ENCODE measurements at regions not wholly inside any gene's neighbourhood (a gene's known extent, or its start where the extent isn't known, plus 50 kb on each side); places are given as distances from the start of the nearest gene placed in this dataset.

- no peak for DNase-seq (ENCODE audit: low spot score)
- Mint-ChIP-seq H3K4me3 (no peak overlapping the region), H3K4me1 (ENCODE audit: low read depth) (no peaks in the 10 kb centered on the region), H3K27me3 (ENCODE audit: insufficient read depth) (no peaks in the 10 kb centered on the region), H3K27ac (no peak overlapping the region), H3K9me3 (no peaks in the 10 kb centered on the region), H3K36me3 (ENCODE audit: low read depth) (no peaks in the 10 kb centered on the region)
- intact Hi-C loops (cut with micrococcal nuclease), result no loop called here
Observed at GRCh38 chr12:65608319-65608916, 215.9 kb upstream of the HMGA2 start.

GRCh38 chr12:65609359-65609771 is 214.9 kb upstream of the HMGA2 start:
- Mint-ChIP-seq H3K27me3 (ENCODE audit: insufficient read depth) (no peaks in the 10 kb centered on the region), H3K4me1 (ENCODE audit: low read depth) (no peaks in the 10 kb centered on the region), H3K27ac (no peak overlapping the region), H3K4me3 (no peak overlapping the region), H3K36me3 (ENCODE audit: low read depth) (no peaks in the 10 kb centered on the region), H3K9me3 (no peaks in the 10 kb centered on the region)
- intact Hi-C loops (cut with micrococcal nuclease), result no loop called here
- DNase-seq (ENCODE audit: low spot score), result no peak

GRCh38 chr12:65611396-65611795 is 212.9 kb upstream of the HMGA2 start:
- Mint-ChIP-seq H3K4me3 (no peak overlapping the region), H3K36me3 (ENCODE audit: low read depth) (no peaks in the 10 kb centered on the region), H3K9me3 (no peaks in the 10 kb centered on the region), H3K27ac (no peak overlapping the region), H3K4me1 (ENCODE audit: low read depth) (no peaks in the 10 kb centered on the region), H3K27me3 (ENCODE audit: insufficient read depth) (no peaks in the 10 kb centered on the region)
- no peak for DNase-seq (ENCODE audit: low spot score)
- intact Hi-C loops (cut with micrococcal nuclease), result no loop called here

- no peaks in the 10 kb centered on the region for H3K36me3 Mint-ChIP-seq (ENCODE audit: low read depth)
- no peak overlapping the region for H3K27ac Mint-ChIP-seq
- H3K27me3 Mint-ChIP-seq (ENCODE audit: insufficient read depth), result no peaks in the 10 kb centered on the region
- peak overlapping the region; percentile 45 for H3K4me3 Mint-ChIP-seq
- no peaks in the 10 kb centered on the region for H3K4me1 Mint-ChIP-seq (ENCODE audit: low read depth)
- DNase-seq (ENCODE audit: low spot score), result no peak
- intact Hi-C loops (cut with micrococcal nuclease), result no loop called here
- H3K9me3 Mint-ChIP-seq, result no peaks in the 10 kb centered on the region
Observed at GRCh38 chr12:65612440-65612839, 211.8 kb upstream of the HMGA2 start.

- Mint-ChIP-seq H3K4me3 (no peak overlapping the region), H3K9me3 (no peaks in the 10 kb centered on the region), H3K27ac (no peak overlapping the region), H3K27me3 (ENCODE audit: insufficient read depth) (no peaks in the 10 kb centered on the region), H3K4me1 (ENCODE audit: low read depth) (no peaks in the 10 kb centered on the region), H3K36me3 (ENCODE audit: low read depth) (no peaks in the 10 kb centered on the region)
- intact Hi-C loops (cut with micrococcal nuclease), result no loop called here
- DNase-seq (ENCODE audit: low spot score), result no peak
Observed at GRCh38 chr12:65613692-65614091, 210.6 kb upstream of the HMGA2 start.

GRCh38 chr12:65614259-65614889 is 209.9 kb upstream of the HMGA2 start:
- H3K4me1 Mint-ChIP-seq (ENCODE audit: low read depth), result no peaks in the 10 kb centered on the region
- no peaks in the 10 kb centered on the region for H3K9me3 Mint-ChIP-seq
- H3K36me3 Mint-ChIP-seq (ENCODE audit: low read depth), result no peaks in the 10 kb centered on the region
- no peaks in the 10 kb centered on the region for H3K27me3 Mint-ChIP-seq (ENCODE audit: insufficient read depth)
- no peak for DNase-seq (ENCODE audit: low spot score)
- H3K4me3 Mint-ChIP-seq, result no peak overlapping the region
- intact Hi-C loops (cut with micrococcal nuclease), result no loop called here
- H3K27ac Mint-ChIP-seq, result no peak overlapping the region

GRCh38 chr12:65615118-65615517 is 209.2 kb upstream of the HMGA2 start:
- no peaks in the 10 kb centered on the region for H3K36me3 Mint-ChIP-seq (ENCODE audit: low read depth)
- H3K27ac Mint-ChIP-seq, result no peak overlapping the region
- no peaks in the 10 kb centered on the region for H3K27me3 Mint-ChIP-seq (ENCODE audit: insufficient read depth)
- intact Hi-C loops (cut with micrococcal nuclease), result no loop called here
- no peak for DNase-seq (ENCODE audit: low spot score)
- H3K4me3 Mint-ChIP-seq, result no peak overlapping the region
- H3K4me1 Mint-ChIP-seq (ENCODE audit: low read depth), result no peaks in the 10 kb centered on the region
- H3K9me3 Mint-ChIP-seq, result no peaks in the 10 kb centered on the region

- H3K27ac Mint-ChIP-seq, result no peak overlapping the region
- no peaks in the 10 kb centered on the region for H3K27me3 Mint-ChIP-seq (ENCODE audit: insufficient read depth)
- no peaks in the 10 kb centered on the region for H3K9me3 Mint-ChIP-seq
- intact Hi-C loops (cut with micrococcal nuclease), result no loop called here
- H3K4me1 Mint-ChIP-seq (ENCODE audit: low read depth), result no peaks in the 10 kb centered on the region
- H3K4me3 Mint-ChIP-seq, result no peak overlapping the region
- H3K36me3 Mint-ChIP-seq (ENCODE audit: low read depth), result no peaks in the 10 kb centered on the region
- DNase-seq (ENCODE audit: low spot score), result no peak
Observed at GRCh38 chr12:65616022-65616421, 208.3 kb upstream of the HMGA2 start.

- no peaks in the 10 kb centered on the region for H3K9me3 Mint-ChIP-seq
- no peaks in the 10 kb centered on the region for H3K36me3 Mint-ChIP-seq (ENCODE audit: low read depth)
- no peak overlapping the region for H3K27ac Mint-ChIP-seq
- no peaks in the 10 kb centered on the region for H3K27me3 Mint-ChIP-seq (ENCODE audit: insufficient read depth)
- H3K4me1 Mint-ChIP-seq (ENCODE audit: low read depth), result no peaks in the 10 kb centered on the region
- DNase-seq (ENCODE audit: low spot score), result no peak
- H3K4me3 Mint-ChIP-seq, result no peak overlapping the region
- intact Hi-C loops (cut with micrococcal nuclease), result no loop called here
Observed at GRCh38 chr12:65618588-65618987, 205.7 kb upstream of the HMGA2 start.

- Mint-ChIP-seq H3K4me3 (no peak overlapping the region), H3K27ac (no peak overlapping the region), H3K36me3 (ENCODE audit: low read depth) (no peaks in the 10 kb centered on the region), H3K27me3 (ENCODE audit: insufficient read depth) (no peaks in the 10 kb centered on the region), H3K4me1 (ENCODE audit: low read depth) (no peaks in the 10 kb centered on the region), H3K9me3 (no peaks in the 10 kb centered on the region)
- intact Hi-C loops (cut with micrococcal nuclease), result no loop called here
- DNase-seq (ENCODE audit: low spot score), result no peak
Observed at GRCh38 chr12:65619018-65619417, 205.3 kb upstream of the HMGA2 start.

GRCh38 chr12:65620046-65620445 is 204.2 kb upstream of the HMGA2 start:
- Mint-ChIP-seq H3K36me3 (ENCODE audit: low read depth) (no peaks in the 10 kb centered on the region), H3K4me3 (no peak overlapping the region), H3K4me1 (ENCODE audit: low read depth) (no peaks in the 10 kb centered on the region), H3K9me3 (no peaks in the 10 kb centered on the region), H3K27me3 (ENCODE audit: insufficient read depth) (no peaks in the 10 kb centered on the region), H3K27ac (no peak overlapping the region)
- intact Hi-C loops (cut with micrococcal nuclease), result no loop called here
- DNase-seq (ENCODE audit: low spot score), result no peak

- DNase-seq (ENCODE audit: low spot score), result no peak
- H3K36me3 Mint-ChIP-seq (ENCODE audit: low read depth), result no peaks in the 10 kb centered on the region
- no peaks in the 10 kb centered on the region for H3K27me3 Mint-ChIP-seq (ENCODE audit: insufficient read depth)
- H3K27ac Mint-ChIP-seq, result no peak overlapping the region
- H3K9me3 Mint-ChIP-seq, result no peaks in the 10 kb centered on the region
- no peaks in the 10 kb centered on the region for H3K4me1 Mint-ChIP-seq (ENCODE audit: low read depth)
- no peak overlapping the region for H3K4me3 Mint-ChIP-seq
- intact Hi-C loops (cut with micrococcal nuclease), result no loop called here
Observed at GRCh38 chr12:65622056-65622455, 202.2 kb upstream of the HMGA2 start.

- Mint-ChIP-seq H3K36me3 (ENCODE audit: low read depth) (no peaks in the 10 kb centered on the region), H3K9me3 (no peaks in the 10 kb centered on the region), H3K4me3 (no peak overlapping the region), H3K4me1 (ENCODE audit: low read depth) (no peaks in the 10 kb centered on the region), H3K27me3 (ENCODE audit: insufficient read depth) (no peaks in the 10 kb centered on the region), H3K27ac (no peak overlapping the region)
- no peak for DNase-seq (ENCODE audit: low spot score)
- intact Hi-C loops (cut with micrococcal nuclease), result no loop called here
Observed at GRCh38 chr12:65623507-65623906, 200.8 kb upstream of the HMGA2 start.

GRCh38 chr12:65624554-65625086 is 199.7 kb upstream of the HMGA2 start:
- H3K27ac Mint-ChIP-seq, result no peak overlapping the region

More at GRCh38 chr12:65624554-65625086, 199.7 kb upstream of the HMGA2 start:
- no peak for DNase-seq (ENCODE audit: low spot score)
- Mint-ChIP-seq H3K4me1 (ENCODE audit: low read depth) (no peaks in the 10 kb centered on the region), H3K36me3 (ENCODE audit: low read depth) (no peaks in the 10 kb centered on the region), H3K27me3 (ENCODE audit: insufficient read depth) (peaks cover 2% of the 10 kb centered on the region), H3K9me3 (no peaks in the 10 kb centered on the region), H3K4me3 (no peak overlapping the region)
- intact Hi-C loops (cut with micrococcal nuclease), result no loop called here
